Activated CD8-positive, alpha-beta T cell treated with anti-CD3 and anti-CD28 coated beads, Interleukin-2, amount 10 ng/mL, durations not matched to agents 7 days and 5 days (primary cell): ENCODE measurements at regions not wholly inside any gene's neighbourhood (a gene's known extent, or its start where the extent isn't known, plus 50 kb on each side); places are given as distances from the start of the nearest gene placed in this dataset.

Experiments used
- ATAC-seq: fragments of 150-1000 bp; cut with Tn5 transposase; one replicate; pipeline ENCODE4 v1.10.0; 2021; ENCODE audit warnings: moderate library complexity
- CTCF ChIA-PET: fragments of 350-600 bp; sonication (Branson Sonifier 250); formaldehyde crosslinking; loops from one replicate; lab custom pipeline; 2021; ENCODE audit warnings: antibody characterized with exemption; lab: Charles Lee
- POLR2A ChIA-PET: fragments of 350-600 bp; sonication (Branson Sonifier 250); formaldehyde crosslinking; loops from one replicate; lab custom pipeline; 2021; ENCODE audit warnings: antibody characterized with exemption; lab: Charles Lee
- DNase-seq: peaks from one replicate; pipeline ENCODE4 v3.0.0-alpha.2; 2020
- H3K27ac Mint-ChIP-seq: one replicate; pipeline ENCODE4 v1.8.0; 2021; ENCODE audit warnings: mild to moderate bottlenecking, mixed read lengths
- H3K27me3 Mint-ChIP-seq: one replicate; pipeline ENCODE4 v1.8.0; 2021; ENCODE audit warnings: low read depth, mixed read lengths
- H3K36me3 Mint-ChIP-seq: one replicate; pipeline ENCODE4 v1.8.0; 2021; ENCODE audit warnings: low read depth, mixed read lengths
- H3K4me1 Mint-ChIP-seq: one replicate; pipeline ENCODE4 v1.8.0; 2021; ENCODE audit warnings: low read depth, mixed read lengths
- H3K4me3 Mint-ChIP-seq: one replicate; pipeline ENCODE4 v1.8.0; 2021; ENCODE audit warnings: mild to moderate bottlenecking, mixed read lengths
- H3K9me3 Mint-ChIP-seq: one replicate; pipeline ENCODE4 v1.8.0; 2022; ENCODE audit warnings: mixed read lengths; ENCODE audit not compliant: insufficient read depth

DNA sequence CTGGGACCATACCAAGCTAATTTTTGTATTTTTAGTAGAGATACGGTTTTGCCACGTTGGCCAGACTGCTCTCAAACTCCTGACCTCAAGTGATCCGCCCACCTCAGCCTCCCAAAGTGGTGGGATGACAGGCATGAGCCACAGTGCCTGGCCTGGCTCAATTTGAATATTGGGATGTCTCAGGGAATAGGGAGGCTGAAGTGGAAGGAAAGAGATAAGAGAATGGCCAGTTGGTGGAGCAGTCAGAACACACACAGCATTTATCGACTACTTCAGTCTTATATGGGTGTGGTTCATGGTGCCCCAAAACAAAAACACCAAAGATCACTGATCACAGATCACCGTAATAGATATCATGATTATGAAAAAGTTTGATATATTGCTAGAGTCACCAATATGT, 144.4 kb downstream of the GMNC start:
- ATAC-seq (no peak), DNase-seq (no peak)
- no peaks in the 10 kb centered on the region for H3K9me3 Mint-ChIP-seq
- ChIA-PET CTCF (no interaction called here), POLR2A (no interaction called here)
- H3K4me3 Mint-ChIP-seq: no peak overlapping the region
- H3K4me1 Mint-ChIP-seq: no peaks in the 10 kb centered on the region
- no peaks in the 10 kb centered on the region for H3K36me3 Mint-ChIP-seq
- H3K27me3 Mint-ChIP-seq: peaks cover 2% of the 10 kb centered on the region
- H3K27ac Mint-ChIP-seq: no peak overlapping the region

DNA sequence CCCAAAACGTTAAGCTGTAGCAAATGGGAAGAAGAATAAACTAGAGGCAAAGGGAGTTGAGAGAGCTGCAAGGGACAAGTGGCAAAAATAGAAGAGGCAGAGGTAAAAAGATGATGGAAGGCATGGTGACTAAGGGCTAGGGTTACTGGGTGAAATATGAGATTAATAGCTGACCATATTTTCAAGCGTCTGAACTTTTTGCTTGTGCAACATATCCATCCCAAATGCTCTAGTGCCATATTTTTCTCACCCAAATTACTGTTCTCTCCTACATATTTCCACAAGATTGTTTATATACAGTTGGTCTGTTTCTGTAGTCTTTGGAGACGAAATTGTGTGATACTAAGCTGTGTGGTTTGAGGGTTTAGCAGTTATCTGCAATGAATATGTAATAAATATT, 145.5 kb downstream of the GMNC start:
- ChIA-PET POLR2A (no interaction called here), CTCF (no interaction called here)
- H3K4me3 Mint-ChIP-seq: no peak overlapping the region
- DNase-seq (no peak), ATAC-seq (no peak)
- H3K36me3 Mint-ChIP-seq: no peaks in the 10 kb centered on the region
- no peaks in the 10 kb centered on the region for H3K9me3 Mint-ChIP-seq
- no peak overlapping the region for H3K27ac Mint-ChIP-seq
- H3K27me3 Mint-ChIP-seq: peaks cover 4% of the 10 kb centered on the region
- no peaks in the 10 kb centered on the region for H3K4me1 Mint-ChIP-seq

DNA sequence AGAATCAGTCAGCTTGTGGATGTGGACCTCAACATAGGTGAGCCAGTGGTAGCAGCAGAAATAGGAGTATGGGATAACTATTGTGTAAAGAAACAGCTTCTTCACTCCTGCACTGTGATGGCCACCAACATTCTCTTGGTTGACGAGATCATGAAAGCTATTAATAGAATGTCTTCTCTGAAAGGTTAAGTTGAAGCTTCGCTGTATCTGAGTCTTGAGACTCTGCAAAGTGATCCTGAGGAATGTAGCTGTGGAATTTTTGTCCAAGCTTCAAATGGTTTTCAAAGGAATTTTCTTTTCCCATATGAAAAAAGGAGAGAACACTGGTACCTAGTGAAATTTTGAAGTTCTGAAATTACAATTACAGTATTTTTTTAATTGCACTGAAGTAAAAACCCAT, 146.3 kb downstream of the GMNC start:
- H3K27me3 Mint-ChIP-seq: peaks cover 4% of the 10 kb centered on the region
- ChIA-PET CTCF (no interaction called here), POLR2A (no interaction called here)

GRCh38 chr3:190710723-190711122, 151.8 kb downstream of the GMNC start:
- peaks cover 4% of the 10 kb centered on the region for H3K27me3 Mint-ChIP-seq

More for the DNA sequence above, 146.3 kb downstream of the GMNC start:
- Mint-ChIP-seq H3K4me1 (no peaks in the 10 kb centered on the region), H3K4me3 (no peak overlapping the region), H3K36me3 (no peaks in the 10 kb centered on the region), H3K9me3 (no peaks in the 10 kb centered on the region), H3K27ac (no peak overlapping the region)
- no peak for ATAC-seq
- no peak for DNase-seq

GRCh38 chr3:190709351-190709773, 153.1 kb downstream of the GMNC start:
- no peak for DNase-seq
- Mint-ChIP-seq H3K27me3 (peaks cover 5% of the 10 kb centered on the region), H3K36me3 (no peaks in the 10 kb centered on the region), H3K4me1 (no peaks in the 10 kb centered on the region), H3K4me3 (no peak overlapping the region), H3K9me3 (no peaks in the 10 kb centered on the region), H3K27ac (no peak overlapping the region)
- ChIA-PET POLR2A (no interaction called here), CTCF (no interaction called here)
- ATAC-seq: no peak

More at GRCh38 chr3:190710723-190711122, 151.8 kb downstream of the GMNC start:
- DNase-seq (no peak), ATAC-seq (no peak)
- Mint-ChIP-seq H3K4me1 (no peaks in the 10 kb centered on the region), H3K4me3 (no peak overlapping the region), H3K27ac (no peak overlapping the region), H3K36me3 (no peaks in the 10 kb centered on the region), H3K9me3 (no peaks in the 10 kb centered on the region)
- ChIA-PET CTCF (interaction anchor here (1.1 kb wide), 1 partner anchor 14 kb away, joined by 3 read pairs; no protein-coding TSS in a partner anchor), POLR2A (no interaction called here)
